ENCODE measurements at regions not wholly inside any gene's neighbourhood (a gene's known extent, or its start where the extent isn't known, plus 50 kb on each side); places are given as distances from the start of the nearest gene placed in this dataset.

DNA sequence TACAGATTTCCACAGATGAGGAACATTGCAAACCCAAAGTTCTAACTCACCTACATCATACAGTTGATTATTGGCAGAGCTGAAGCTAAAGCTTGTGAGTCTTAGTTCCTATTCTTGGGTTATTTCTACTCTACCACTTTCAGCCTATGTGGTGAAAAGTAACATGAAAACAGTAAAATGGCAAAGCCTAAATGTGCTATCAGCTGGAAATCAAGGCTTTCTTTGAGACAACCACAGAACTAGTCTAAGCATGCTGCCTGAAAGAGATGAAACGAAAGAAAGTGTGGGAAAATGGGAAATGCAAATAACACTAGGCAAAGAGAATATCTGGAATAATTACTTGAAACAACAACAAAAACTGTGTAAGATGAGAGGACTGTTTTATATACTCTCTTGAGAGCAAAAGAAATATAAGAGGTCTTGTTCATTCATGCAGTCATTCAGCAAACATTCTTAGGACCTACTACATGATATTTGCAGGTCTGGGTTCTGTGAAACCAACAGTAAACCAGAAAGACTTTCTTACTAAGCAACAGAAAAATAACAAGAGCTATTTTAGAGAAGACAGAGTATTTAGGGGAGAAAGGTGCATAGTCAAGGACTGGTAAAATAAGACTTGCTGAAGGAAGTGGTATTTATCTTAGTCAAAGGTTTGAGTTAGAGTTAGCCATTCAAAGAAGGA, 437.1 kb downstream of the HTR7 start:
- no peak for DNase-seq

DNA sequence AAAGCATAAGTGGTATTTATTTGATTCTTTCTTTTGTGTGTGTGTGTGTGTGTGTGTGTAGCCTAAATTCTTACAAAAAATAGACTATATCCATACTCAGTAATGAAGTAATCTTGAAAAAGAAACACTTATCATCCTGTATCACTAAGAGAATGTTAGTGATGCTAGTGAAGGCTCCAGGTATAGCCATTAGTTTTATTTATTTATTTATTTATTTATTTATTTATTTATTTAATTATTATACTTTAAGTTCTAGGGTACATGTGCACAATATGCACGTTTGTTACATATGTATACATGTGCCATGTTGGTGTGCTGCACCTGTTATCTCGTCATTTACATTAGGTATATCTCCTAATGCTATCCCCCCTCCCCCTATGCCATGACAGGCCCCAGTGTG, 436.0 kb downstream of the HTR7 start:
- DNase-seq, result no peak

DNA sequence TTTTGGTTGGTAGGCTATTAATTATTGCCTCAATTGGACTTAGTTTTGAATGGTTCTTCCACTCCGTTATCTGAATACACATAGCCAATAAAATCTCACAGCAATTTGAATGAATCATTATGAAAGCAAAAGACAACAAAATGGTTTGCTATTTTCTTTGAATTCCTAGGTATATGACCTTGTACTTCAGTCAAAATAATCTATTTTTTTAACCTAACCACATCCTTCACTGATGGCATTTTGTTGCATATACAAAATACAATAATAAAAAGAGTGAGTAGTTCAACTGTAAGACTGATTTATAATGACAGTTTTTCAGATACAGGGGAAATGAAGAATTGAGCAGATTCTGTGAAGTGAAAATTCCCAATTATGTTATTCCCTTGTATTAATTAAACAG, 433.1 kb downstream of the HTR7 start:
- no peak for DNase-seq

DNA sequence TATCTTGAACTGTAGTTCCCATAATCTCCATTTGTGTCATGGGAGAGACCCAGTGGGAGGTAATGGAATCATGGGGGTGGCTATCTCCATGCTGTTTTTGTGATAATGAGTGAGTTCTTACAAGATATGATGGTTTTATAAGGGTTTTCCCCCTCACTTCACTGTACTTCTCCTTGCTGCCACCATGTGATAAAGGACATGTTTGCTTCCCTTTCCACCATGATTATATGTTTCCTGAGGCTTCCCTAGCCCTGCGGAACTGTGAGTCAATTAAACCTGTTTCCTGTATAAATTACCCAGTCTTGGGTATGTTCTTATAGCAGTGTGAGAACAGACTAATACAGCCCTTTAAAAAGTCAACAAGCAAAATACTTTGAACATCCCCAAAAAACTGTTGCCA, 427.7 kb downstream of the HTR7 start:
- DNase-seq, result no peak

DNA sequence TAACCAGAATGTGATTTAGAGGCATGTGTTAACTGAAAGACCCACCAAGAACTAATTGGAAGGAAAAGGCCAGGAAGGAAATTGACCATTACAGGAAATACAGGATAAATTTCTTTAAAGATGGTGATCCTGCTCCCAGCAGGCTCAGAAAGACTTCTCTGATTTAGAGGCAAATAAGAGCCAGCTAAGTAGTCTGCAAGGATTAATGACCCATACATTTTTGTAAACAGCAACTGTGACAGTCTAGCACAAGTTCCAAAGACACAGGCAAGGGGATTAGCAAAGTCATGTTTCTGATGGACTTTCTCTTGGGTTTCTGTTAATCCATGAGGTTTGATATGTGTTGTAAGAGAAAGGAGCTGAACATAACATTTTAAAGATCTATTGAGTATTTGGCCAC, 425.0 kb downstream of the HTR7 start:
- no peak for DNase-seq

DNA sequence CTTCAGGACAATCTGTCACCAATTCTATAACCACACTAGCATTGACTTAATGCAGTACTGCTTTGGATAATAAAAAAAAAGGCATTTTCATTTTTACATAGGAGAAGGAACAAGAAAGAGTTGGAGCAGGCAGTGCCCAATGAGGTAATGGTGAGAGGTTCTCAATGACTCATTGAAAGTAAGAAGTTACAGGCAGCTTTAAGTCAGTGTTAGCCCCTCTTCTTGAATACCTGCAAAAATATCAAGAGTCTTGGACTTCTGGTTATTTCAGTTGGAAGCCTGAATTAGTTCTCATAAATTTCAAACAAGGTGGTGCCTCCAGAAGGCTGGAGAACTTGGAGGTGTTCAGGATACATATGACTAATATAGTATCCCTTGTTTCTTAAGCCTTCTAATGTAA, 422.5 kb downstream of the HTR7 start:
- DNase-seq, result no peak

DNA sequence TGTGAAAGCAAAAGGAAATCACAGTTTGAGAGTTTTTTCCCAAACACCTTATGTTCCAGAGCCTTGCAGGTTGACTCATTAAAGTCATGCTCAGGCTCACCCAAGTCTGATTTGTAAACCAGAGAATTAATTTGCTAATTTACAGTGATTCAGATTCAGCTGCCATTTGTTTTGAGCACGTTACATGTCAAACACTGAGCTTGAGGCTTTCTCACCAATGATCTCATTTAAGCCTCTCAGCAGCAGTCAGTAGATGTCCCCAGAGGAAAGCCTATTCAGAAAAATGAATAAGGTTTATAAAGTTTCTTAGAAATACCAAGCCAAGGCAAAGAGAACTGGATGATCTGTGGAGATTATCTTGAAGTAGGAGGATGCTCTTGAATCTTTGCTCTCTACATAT, 420.4 kb downstream of the HTR7 start:
- no peak for DNase-seq

DNA sequence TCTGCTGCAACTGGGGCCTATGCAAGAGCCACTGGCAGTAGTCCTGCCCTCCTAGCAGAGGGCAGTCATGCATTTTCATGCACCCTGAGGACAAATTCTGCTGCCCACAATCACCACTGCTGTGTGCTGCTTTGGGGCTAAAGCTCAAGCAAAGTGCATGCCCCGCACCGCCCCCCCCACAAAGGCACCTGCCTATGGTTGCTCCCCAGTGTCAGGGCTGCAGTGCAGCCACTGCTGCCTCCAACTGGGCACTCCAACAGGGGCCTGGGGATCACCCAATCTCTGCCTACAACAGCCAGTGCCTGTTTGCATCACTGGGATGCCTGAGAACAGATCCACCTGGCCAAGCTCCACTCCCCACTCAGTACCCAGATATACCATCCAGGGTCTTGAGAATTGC, 417.0 kb downstream of the HTR7 start:
- no peak for DNase-seq

DNA sequence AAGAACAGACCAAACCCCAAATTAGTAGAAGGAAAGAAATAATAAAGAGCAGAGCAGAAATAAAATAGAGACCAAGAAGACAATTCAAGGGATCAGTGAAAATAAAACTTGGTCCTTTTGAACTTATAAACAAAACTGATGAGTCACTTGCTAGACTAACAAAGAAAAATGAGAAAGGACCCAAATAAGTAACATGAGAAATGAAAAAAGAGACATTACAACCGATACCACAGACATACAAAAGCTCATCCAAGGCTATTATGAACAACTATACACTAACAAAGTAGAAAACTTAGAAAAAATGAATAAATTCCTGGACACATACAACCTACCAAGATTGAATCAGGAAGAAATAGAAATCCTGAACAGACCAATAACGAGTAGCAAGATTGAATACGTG, 414.5 kb downstream of the HTR7 start:
- DNase-seq, result no peak

DNA sequence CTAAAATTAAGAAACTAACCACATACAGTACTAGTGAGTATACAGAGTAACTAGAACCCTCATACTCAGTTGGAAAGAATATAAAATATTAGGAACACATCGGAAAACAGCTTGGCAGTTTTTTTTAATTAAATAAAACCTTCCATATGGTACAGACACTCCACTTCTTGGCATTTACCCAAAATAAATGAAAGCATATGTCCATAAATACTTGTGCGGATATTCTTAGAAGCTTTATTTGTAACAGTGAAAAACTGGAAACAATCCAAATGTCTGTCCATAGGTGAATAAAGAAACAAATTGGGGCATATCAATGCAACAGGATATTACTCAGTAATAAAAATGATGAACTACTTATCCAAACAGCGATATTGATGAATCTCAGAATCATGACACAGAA, 410.0 kb downstream of the HTR7 start:
- DNase-seq, result no peak

DNA sequence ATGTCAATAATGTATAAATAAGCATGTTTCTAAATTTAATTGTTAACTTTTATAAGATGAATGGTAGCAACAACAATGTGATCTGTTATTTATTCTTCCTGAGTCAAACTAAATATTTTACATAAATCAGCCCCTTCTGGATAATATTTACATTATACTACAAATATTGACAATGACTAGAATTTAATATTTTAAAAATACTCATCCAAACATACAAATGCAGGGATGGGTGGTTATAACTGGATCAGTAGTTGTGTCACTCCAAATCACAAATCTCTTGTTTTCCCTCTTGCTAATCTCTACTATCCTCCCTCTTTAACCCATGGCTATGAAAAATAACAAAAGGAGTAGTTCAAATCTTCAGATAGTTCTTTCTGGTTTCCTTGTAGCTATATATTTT, 407.0 kb downstream of the HTR7 start:
- no peak for DNase-seq

DNA sequence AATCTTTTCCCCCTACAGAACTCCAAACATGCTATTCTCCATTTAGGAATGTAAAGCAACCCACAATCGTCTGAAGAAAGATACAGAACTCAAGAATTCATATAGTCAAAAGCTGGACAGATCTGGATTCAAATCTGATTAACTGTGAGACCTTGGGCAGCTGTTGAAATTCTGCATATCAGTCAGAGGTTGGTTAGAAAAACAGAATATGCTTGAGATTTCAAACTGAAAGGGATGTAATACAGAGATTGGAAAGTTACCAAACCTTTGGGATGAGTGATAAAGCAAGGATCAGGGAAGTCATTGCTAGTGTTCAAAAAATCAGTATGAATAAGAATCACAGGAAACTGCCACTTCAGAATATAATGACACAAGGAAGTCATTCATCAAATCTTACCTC, 406.6 kb downstream of the HTR7 start:
- no peak for DNase-seq

DNA sequence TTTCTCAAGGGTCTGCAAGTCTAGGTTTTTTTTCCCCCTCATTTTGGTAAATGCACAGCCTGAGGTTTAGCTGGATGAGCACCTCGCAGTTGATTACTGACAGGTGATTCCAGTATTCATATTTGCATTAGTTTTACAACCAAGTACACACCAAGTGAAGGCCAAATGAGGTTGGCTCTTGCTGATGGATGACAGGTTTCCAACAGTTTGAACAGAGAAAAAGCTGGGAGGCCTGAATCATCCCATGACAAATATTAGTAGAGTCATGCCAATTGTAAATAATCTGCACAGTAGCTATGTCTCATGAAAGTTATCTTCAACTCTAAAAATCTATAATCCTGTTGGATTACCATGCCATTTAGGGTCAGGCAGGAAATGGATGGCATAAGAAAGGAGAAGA, 399.8 kb downstream of the HTR7 start:
- no peak for DNase-seq

DNA sequence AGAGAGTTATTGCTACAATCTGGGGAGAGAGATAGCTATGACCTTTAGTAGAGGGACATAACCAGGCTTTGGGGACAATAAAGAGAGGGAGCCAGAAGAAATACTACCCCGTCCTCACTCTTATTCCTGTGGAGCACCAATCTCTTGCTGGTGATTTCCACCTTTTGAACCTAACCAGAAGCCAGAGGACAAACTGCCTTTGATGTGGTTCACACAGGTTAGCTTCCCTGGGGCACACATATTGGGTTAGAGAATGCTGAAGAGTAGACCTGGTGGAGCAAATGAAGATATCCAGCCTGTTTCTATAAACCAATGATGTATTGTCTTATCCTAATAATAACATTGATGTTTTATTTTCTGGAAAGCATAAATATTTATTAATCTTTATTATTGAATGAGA, 399.3 kb downstream of the HTR7 start:
- DNase-seq, result no peak

DNA sequence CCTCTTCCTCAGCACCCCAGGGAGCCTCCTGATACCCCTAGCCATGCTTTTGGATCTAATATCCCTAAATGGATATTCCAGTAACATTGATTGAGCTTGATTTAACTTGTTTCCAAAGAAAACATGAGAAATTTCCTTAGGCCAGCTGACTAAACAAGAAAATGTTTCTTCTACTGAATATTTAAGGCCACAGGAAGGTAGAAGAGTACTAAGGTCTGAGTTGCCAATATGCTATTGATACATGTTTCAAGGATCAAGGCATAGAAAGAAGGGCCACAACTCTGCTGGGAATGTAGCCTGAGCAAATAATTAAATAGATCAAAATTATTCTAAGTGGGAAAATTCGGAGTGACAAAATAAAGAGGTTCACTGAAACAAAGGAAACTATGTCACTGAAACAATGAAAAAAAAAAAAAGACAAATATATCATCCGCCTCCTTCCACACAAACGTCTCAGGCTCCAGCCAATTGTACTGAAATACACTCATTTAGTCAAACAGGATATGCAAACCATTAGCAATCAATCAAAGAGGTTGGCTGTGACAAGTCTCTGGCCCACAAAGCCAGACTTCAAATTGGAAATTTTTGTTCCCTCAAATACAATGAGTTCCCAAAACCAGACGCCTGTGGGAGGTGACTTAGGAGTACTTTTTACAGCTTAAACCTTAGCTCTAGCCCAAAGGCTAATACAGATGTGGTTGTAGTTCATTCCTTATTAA, 396.2 kb downstream of the HTR7 start:
- DNase-seq, result no peak

DNA sequence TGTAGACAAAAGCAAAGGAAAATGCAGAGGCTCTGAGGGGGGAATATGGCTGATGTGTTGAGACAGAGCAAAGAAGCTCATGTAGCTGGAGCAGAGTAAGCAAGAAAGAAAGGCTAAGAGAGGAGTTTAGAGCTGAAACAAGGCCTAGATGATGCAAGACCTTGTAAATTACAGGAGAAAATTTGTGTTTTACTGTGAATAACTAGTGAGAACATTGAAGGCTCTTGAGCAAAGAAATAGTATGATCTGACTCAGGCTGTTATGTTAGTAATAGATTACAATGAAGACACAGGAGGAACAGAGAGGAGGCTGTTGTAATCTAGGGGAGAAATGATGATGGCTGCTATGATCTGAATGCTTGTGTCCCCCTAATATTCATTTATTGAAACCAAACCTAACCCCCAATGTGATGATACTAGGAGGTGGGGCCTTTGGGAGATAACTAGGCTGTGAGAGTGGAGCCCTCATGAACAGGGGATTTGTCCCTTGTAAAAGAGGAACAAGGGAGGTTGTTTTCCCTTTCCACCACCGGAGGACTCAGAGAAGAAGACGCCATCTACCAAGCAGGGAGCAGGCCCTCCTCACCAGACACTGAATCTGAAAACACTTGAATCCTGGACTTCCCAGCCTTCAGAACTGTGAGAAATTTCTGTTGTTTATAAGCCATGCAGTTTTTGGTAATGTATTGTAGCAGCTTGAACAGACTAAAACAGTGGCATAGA, 394.9 kb downstream of the HTR7 start:
- DNase-seq, result no peak

DNA sequence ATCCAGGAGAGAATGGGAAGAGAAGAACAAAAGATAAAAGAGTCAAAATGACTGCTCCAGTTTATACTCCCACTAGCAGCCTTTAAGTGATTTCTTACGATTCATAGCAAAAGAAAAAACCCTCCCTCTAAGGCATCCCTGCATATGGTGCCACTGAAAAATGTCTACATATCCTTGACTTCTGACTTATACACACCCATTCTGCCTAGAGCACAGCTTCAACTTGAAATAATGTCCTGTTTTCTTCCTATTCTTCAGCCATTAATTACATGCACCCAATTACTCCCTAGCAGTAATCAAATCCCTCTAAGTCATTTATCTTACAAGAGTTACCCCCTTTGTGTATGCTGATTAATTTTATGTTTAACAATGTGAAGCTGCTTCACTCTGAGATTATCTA, 393.5 kb downstream of the HTR7 start:
- DNase-seq, result no peak

DNA sequence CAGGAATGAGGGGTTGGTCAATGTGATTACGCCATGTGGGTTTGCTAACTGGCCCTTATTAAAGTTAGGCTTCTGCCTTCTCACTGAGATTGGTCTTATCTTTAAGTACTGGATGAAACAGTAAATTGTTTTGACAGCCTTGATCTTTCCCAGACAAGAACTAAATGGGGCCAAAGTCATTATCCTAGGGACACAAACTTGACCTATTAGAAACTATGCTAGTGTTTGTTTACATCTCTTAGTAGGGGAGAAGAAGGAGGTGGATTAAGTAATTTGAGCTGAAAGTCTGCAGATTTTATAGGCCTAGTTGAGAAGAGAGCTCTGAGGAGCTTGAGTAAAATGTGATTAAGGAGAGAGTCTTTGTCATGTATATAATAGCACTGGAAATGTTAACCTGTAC, 386.9 kb downstream of the HTR7 start:
- no peak for DNase-seq

DNA sequence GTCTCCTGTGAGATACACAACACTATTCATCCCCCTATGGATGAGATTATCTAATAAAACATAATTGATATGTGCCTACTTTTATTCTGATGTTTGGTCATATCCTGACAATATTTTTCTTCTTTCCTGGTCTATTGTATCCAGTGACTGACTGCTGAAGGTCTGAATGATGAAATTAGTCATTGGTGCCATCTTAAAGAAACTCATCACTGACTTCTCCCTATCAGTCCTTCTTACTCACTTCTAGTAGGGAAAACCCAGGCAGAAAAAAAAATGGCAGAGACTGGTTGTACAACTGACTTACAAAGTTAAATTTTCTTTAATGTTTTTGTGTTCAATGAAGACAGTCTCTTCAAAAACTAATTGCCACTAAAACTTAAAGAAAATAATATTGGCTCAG, 377.4 kb downstream of the HTR7 start:
- no peak for DNase-seq

DNA sequence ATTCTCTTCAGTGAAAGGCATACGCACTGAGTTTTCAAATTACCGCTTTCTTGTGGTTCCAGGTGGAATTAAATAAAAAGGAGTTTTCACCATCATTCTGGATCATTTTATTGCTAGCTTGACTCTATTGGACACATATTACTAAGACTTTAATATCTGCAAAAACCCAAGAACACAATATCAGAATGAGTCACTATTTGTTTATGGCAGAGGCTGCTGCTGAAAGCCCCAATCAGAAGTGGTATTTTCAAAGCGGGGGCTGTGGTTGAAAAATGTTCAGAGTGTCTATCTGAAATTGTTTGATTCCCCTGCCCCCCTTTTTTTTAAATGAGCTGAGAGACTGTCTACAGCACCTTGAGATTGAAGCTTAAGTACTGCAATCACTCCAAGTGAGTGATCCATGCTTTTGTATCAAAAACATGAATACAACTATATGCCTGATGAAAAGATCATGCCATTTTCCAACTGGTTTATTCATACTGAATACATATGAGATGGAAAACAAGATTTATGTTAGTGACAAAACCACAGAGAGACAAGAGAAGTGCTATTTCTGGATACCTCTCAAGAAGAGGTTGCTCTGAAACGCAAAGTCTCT, 376.4 kb downstream of the HTR7 start:
- no peak for DNase-seq

DNA sequence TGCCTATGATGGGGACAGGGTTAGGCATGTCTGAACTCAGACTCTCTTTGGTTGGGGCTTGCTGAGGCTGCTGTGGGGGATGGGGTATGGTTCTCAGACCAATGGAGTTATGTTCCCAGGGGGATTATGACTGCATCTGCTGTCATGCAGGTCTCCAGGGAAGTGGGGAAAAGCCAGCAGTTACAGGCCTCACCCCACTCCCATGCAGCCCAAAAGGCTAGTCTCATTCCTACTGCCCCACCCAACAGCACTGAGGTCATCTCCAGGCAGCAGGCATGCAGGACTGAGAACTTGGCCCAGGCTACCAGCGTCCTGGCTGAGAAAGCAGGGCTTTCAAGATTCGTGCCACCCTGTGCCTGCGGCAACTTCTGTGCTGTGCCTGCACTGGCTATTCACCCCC, 373.3 kb downstream of the HTR7 start:
- no peak for DNase-seq

DNA sequence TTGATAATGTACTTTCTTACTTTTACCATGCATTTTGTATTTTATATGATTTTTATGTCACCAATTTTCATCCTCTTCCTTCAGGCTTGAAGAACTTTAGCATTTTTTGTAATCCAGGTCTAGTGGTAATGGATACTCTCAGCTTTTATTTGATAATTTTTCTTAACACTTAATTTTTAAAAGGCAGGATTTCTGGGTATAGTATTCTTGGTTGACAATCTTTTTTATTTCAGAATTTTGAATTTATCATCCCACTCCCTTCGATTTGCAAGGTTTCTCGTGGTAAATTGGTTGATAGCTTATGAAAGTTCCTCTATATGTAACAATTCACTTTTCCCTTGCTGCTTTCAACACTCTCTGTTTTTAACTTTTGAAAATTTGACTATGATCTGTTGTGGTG, 363.7 kb downstream of the HTR7 start:
- no peak for DNase-seq

DNA sequence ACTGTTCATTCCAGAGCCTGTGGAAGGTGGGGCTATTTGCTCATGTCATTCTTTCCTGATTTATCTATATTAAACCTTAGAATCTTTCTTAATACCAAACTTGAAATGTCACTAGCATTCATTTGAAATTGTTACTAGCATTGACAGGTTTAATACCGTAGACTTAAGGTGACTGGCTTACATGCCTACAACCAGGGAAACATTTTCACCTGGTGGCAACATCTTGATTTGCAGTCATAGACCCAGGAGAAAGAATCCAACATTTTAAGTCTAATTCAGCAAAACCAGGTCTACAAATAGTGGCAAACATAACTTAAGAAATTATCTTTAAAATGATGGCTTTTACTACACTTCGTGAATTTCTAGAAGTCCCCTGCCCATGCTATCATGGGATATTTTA, 353.7 kb downstream of the HTR7 start:
- DNase-seq, result no peak

DNA sequence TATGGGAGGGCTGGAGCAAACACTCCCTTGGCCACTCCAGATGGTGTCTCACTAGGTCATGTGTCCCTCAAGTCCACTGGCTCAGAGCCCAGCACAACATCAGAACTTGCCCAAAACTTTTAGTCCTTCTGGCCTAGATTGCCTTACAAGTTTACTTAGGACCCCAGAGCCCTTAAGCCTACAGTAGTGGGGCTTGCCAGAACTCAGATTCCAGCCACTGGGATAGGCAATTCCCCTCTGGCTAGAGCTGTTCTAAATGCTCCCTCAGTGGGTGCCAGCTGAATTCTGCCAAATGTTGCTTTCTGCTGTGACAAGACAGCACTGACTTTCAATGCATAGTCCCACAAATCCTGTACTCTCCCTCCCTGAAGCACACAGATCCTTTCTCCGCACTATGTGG, 331.1 kb downstream of the HTR7 start:
- DNase-seq, result no peak
